GM18873 (cell line): ENCODE measurements at regions not wholly inside any gene's neighbourhood (a gene's known extent, or its start where the extent isn't known, plus 50 kb on each side); places are given as distances from the start of the nearest gene placed in this dataset.

ENCODE experiments used
- ATAC-seq: cut with Tn5 transposase; IDR thresholded peaks from one replicate; pipeline ENCODE4 v1.9.1; 2021; ENCODE audit warnings: mild to moderate bottlenecking, moderate library complexity, moderate number of reproducible peaks; ENCODE audit not compliant: unreplicated experiment, low FRiP score

DNA sequence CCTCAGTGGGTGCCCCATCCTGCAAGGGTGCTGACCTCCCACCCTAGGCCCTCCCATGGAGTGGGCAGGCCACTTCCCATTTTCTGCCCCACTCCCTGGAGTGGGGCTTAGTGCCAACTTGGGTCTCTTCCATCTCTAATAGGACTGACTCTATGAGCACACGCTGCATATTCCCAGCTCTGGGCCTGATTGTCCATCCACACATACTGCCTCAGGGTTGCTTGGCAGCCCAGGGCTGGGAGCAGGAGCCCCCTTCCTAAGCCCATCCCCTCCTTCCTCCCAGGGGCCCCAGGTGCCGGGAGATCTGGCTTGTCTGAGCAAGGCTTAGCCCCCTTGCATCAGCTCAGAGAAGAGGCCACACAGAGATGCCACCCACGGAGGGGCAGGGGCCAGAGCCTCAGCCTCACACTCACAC, 55.1 kb downstream of the PJA1 start:
- ATAC-seq = no peak

- ATAC-seq = no peak
Measured at GRCh38 chrX:69109706-69110105, 55.5 kb downstream of the PJA1 start.

DNA sequence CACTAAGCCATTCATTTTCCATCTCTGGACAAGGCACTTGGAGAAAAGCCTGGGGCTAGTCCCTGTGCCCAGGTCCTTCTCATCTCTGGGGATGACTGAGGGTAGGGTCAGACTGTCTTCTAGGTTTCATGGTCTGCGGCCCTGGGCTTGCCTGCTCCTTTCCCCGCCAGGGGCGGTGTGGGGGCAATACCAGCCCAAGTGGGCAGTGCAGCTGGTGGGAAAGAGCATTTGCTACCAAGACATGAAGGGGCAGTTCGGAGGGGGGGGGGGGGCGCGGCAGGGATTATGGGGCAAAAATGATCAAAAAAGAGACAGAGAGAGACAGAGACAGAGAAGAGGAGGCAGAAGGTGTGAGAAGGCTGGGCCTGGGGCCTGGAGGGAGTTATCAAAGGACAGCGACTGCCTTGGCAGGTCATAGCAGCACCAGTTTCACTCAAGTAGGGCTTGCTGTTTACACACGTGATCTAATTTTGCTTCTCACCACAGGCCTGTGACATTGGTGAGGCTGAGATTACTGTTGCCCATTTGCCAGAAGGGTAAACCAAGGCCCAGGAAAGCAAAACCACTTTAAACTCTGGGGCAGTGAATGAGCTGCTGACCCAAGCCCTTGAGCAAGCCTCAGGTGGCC, 56.1 kb downstream of the PJA1 start:
- ATAC-seq = no peak

- no peak for ATAC-seq
Measured at GRCh38 chrX:69107747-69108401, 57.4 kb downstream of the PJA1 start.

- no peak for ATAC-seq
Measured at GRCh38 chrX:69107231-69107739, 58.0 kb downstream of the PJA1 start.

DNA sequence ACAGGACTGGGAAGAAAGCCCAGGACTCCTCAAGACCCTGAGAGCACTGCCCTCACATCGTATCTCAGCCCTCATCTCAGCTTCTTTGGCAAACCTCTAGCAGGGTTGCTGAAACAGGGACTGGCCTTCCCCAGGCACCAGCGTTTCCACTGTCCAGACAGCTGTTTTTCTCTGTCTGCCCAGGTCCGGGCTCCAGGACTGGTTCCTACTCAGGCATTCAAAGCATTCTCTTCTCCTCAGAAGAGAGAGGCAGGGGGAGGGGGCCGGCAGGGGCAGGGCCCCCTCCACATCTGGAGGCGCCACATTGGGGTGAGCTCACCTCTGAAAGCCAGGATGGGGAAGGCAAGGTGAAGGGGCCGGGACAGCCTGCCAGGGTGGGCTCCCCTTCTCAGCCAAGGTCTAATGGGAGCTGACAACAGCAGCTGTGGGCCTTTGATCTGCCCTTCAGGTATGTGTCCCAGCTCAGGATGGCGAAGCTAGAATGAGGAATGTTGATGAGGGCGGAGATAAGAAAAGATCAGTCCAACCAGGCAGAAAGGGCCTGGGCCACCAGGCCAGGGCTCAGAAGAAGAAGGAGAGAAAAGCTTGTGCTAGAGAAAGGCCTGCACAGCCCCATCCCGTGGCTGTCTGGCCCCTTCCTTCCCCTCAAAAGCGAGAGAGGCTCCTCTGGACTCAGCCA, 60.4 kb downstream of the PJA1 start:
- no peak for ATAC-seq

DNA sequence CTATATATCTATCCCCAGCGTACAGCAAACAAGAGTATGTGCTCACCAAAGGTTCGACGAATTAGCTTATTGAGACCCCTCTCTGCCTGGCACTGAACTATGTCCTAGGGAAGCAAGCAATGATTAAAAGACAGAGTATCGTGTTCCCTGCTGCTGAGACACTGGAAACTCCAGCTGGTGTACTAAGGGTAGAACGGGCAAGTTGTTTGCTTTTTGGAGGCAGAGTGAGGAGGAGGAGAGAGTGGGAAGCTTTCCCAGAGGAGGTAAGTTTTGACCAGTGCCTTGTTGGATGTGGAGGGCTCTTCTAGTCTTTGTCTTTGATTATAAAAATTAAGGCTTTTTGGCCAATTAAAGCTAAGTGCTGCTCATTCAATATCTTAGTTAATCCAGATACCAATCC, 61.7 kb downstream of the PJA1 start:
- ATAC-seq = no peak

GRCh38 chrX:69102612-69103194, 62.5 kb downstream of the PJA1 start:
- no peak for ATAC-seq

DNA sequence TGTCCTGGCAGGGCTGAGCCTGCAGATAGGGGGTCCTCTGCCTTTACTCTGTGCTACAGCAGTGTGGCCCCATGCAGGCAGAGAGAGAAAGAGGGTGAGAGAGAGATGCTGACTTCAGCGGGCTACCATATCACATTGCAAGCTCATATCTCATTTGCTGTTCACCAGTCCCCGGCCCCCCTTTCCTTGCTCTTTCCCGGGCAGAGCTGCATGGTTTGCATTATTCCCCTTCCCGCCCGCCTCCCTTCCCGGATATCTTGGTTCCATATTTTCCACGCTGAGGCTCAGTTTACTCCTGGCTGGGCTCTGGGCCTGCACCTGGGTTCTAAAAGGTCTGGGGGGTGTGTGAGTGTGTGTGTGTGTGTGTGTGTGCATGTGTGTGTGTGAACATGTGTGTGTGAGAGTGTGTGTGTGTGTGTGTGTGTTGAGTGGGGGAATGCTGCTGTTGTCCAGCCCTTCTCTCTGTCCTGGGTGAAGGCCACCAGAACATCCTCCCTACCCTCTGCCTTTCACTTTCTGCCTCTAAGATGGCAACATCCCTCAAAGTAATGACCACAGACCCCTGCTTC, 63.5 kb downstream of the PJA1 start:
- ATAC-seq = no peak

DNA sequence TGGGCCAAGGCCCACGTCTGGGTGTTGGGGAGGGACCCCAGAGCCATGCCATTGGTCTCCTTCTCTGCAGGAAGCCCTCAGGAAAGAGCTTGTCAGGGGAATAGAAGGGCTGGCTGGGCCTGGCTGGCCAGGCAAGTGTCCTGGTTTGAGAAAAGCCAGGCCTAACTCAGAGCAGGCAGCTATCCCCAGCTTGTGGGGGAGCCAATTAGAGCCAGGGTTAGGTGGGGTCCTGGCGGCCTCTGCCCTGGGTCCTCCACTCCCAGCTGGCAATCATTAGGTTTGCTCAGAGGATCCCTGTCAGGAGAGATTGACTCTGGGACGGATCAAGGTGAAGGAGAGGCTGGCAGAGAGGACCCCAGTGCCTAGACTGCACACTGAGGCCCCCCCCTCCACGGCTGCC, 64.8 kb downstream of the PJA1 start:
- ATAC-seq = no peak

DNA sequence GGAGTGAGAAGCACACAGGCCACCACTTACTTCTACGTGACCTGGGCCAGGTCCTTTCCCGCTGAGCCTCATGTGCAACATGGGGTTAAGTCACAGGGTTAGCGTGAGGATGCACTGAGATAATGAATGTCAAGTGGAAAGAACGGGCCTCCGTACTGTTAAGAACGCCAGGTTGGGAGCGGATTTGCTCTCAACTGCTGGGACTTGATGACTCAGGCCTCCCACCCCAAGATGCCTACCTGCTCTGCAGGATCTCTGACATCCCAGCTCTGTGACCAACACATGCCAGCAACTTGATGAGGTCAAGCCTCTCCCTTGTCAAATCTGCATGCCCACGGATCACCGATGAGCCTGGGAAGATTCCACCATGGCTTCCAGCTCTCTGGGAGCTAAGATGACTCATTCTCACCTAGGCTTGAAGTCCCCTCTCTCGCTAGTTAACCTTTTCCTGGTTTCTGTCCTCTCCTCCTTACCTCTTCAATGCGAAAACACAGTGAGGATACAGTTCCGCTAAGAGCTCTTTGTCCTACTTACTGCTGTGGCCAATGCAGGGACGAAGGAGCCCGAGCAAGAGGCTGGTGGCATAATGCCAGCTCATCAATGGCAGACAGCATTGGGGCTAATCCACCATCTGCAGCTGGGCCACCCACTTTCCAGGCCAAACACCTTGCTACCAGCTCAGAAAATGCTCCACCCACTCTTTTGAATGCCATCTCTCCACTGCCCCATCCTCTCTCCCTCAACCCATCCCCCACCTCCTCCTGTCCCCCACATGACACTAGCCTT, 67.6 kb downstream of the PJA1 start:
- ATAC-seq = no peak

GRCh38 chrX:69096963-69097362, 68.3 kb downstream of the PJA1 start:
- ATAC-seq = no peak

GRCh38 chrX:69094977-69095669, 70.1 kb downstream of the PJA1 start:
- no peak for ATAC-seq

- ATAC-seq = no peak
Measured at GRCh38 chrX:69093960-69094871, 71.0 kb downstream of the PJA1 start.

DNA sequence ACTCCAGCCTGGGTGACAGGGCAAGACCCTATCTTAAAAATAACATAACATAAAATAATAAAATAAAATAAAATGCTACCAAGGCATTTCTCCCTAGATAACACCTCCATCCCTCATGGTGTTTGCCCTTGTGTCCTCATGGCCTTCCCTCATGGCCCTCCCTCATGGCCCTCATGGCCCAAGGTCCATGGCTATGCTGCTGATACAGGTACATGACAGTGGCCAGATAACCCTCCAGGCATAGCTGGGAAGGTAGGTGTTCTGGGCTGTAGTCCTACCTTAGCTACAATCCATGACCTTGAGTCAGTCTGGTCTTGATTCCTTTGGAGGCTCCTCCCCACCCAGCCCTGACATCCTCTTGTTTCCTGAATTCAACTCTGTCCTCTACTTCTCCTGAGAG, 75.2 kb downstream of the PJA1 start:
- ATAC-seq = no peak

- ATAC-seq = no peak
Measured at GRCh38 chrX:69089203-69089602, 76.0 kb downstream of the PJA1 start.

GRCh38 chrX:69088171-69088938, 76.9 kb downstream of the PJA1 start:
- ATAC-seq = no peak

- ATAC-seq = no peak
Measured at GRCh38 chrX:69085826-69086225, 79.4 kb downstream of the PJA1 start.
